ENCODE measurements at regions not wholly inside any gene's neighbourhood (a gene's known extent, or its start where the extent isn't known, plus 50 kb on each side); places are given as distances from the start of the nearest gene placed in this dataset.

DNA sequence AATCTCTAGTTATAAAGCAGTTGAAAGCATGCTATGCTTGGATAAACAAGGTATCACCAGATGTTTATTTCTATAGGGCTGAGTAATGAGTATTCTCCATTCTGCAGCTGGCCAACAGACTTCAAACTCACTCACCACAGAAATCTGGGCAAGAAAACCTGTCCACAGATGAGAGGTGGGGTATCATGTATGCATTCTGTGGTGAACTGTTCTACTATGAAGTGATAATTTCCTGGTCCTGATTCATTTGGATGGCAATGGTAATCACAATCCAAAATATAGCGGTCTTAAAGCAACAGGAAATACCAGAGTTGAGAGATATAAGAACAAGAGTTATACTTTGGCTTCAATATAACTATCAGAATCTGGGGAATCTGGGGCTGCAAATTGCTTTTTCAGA lies 65.9 kb upstream of the EFNA5 start:
- H3K36me3 Mint-ChIP-seq (ENCODE audit: low read depth) = no peaks in the 10 kb centered on the region
- Histone ChIP-seq H3K9me2 (ENCODE audit: insufficient read depth) (0 out of 2 replicates have a peak, but pooled peaks cover 5% of the 10 kb centered on the region), H3F3A (replicated peaks; ENCODE audit: low read depth) (no peaks in the 10 kb centered on the region), H4K20me1 (replicated peaks; ENCODE audit: insufficient read depth) (no peaks in the 10 kb centered on the region), H3K79me2 (replicated peaks; ENCODE audit: insufficient read depth) (no peaks in the 10 kb centered on the region), H3K4me2 (no peak overlapping the region), H3K27me3 (ENCODE audit: insufficient read depth) (no peaks in the 10 kb centered on the region), H3K4me3 (no peak overlapping the region), H3K36me3 (ENCODE audit: insufficient read depth) (no peaks in the 10 kb centered on the region), H2AFZ (no peak overlapping the region), H3K4me1 (ENCODE audit: insufficient read depth) (no peaks in the 10 kb centered on the region), H3K27ac (ENCODE audit: low read depth) (no peak overlapping the region)
- H3K27ac Mint-ChIP-seq = no peak overlapping the region
- H3K4me3 Mint-ChIP-seq = no peak overlapping the region
- no peak for ATAC-seq
- no peaks in the 10 kb centered on the region; the same call in 2 of the 3 replicates for H3K9me3 Mint-ChIP-seq
- no peaks in the 10 kb centered on the region for H3K27me3 Mint-ChIP-seq (ENCODE audit: insufficient read depth, low read depth, poor library complexity)
- TF ChIP-seq, protein P1, sequence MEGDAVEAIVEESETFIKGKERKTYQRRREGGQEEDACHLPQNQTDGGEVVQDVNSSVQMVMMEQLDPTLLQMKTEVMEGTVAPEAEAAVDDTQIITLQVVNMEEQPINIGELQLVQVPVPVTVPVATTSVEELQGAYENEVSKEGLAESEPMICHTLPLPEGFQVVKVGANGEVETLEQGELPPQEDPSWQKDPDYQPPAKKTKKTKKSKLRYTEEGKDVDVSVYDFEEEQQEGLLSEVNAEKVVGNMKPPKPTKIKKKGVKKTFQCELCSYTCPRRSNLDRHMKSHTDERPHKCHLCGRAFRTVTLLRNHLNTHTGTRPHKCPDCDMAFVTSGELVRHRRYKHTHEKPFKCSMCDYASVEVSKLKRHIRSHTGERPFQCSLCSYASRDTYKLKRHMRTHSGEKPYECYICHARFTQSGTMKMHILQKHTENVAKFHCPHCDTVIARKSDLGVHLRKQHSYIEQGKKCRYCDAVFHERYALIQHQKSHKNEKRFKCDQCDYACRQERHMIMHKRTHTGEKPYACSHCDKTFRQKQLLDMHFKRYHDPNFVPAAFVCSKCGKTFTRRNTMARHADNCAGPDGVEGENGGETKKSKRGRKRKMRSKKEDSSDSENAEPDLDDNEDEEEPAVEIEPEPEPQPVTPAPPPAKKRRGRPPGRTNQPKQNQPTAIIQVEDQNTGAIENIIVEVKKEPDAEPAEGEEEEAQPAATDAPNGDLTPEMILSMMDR (conservative IDR thresholded peaks at IDR 0.05; ENCODE audit: low read depth in 2 of 2) = no peak
- no peak for TF ChIP-seq JUNB (IDR thresholded peaks at IDR 0.05; ENCODE audit: unreplicated experiment)
- TF ChIP-seq EZH2phosphoT487 (IDR thresholded peaks at IDR 0.05; ENCODE audit: unreplicated experiment) = no peak
- TF ChIP-seq, protein P2, sequence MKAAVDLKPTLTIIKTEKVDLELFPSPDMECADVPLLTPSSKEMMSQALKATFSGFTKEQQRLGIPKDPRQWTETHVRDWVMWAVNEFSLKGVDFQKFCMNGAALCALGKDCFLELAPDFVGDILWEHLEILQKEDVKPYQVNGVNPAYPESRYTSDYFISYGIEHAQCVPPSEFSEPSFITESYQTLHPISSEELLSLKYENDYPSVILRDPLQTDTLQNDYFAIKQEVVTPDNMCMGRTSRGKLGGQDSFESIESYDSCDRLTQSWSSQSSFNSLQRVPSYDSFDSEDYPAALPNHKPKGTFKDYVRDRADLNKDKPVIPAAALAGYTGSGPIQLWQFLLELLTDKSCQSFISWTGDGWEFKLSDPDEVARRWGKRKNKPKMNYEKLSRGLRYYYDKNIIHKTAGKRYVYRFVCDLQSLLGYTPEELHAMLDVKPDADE (IDR thresholded peaks at IDR 0.05) = no peak
- TF ChIP-seq ZNF331 (CRISPR knock-in tag; IDR thresholded peaks at IDR 0.05; ENCODE audit: low read depth) = no peak
- no peak for TF ChIP-seq REST (IDR thresholded peaks at IDR 0.05; ENCODE audit: unreplicated experiment)
- TF ChIP-seq EZH2 (IDR thresholded peaks at IDR 0.05; ENCODE audit: low read depth, unreplicated experiment) = no peak
- no peak for TF ChIP-seq NANOG (IDR thresholded peaks at IDR 0.05; ENCODE audit: borderline replicate concordance)
- no peak for TF ChIP-seq ZNF114 (CRISPR knock-in tag; IDR thresholded peaks at IDR 0.05)
- TF ChIP-seq ZNF462 (CRISPR knock-in tag; IDR thresholded peaks at IDR 0.05) = no peak
- no peak for TF ChIP-seq CREB1 (CRISPR knock-in tag; IDR thresholded peaks at IDR 0.05; ENCODE audit: low read depth)
- no peak for TF ChIP-seq POLR2AphosphoS5 (IDR thresholded peaks at IDR 0.05; ENCODE audit: low read depth)
- TF ChIP-seq STAT1 (IDR thresholded peaks at IDR 0.05; ENCODE audit: unreplicated experiment) = no peak
- H3K4me1 Mint-ChIP-seq = peaks cover 4% of the 10 kb centered on the region; the same call in 1 of the 3 replicates
- DNase-seq (ENCODE audit: low spot score) = no peak
